ENCODE measurements at regions not wholly inside any gene's neighbourhood (a gene's known extent, or its start where the extent isn't known, plus 50 kb on each side); places are given as distances from the start of the nearest gene placed in this dataset.
"Not testable (repeated sequence)": the region's sequence is repeated elsewhere in the genome, so short reads cannot be mapped to it uniquely, and the experiment has no call there.

- Mint-ChIP-seq H3K9me3 (peaks cover 35% of the 10 kb centered on the region), H3K27ac (no peak overlapping the region), H3K36me3 (peaks cover 5% of the 10 kb centered on the region), H3K27me3 (ENCODE audit: low read depth) (no peaks in the 10 kb centered on the region), H3K4me3 (no peak overlapping the region), H3K4me1 (no peaks in the 10 kb centered on the region)
- DNase-seq (ENCODE audit: low spot score in 2 of 2, unreplicated experiment in 2 of 2), result no peak
- TF ChIP-seq, protein P1, sequence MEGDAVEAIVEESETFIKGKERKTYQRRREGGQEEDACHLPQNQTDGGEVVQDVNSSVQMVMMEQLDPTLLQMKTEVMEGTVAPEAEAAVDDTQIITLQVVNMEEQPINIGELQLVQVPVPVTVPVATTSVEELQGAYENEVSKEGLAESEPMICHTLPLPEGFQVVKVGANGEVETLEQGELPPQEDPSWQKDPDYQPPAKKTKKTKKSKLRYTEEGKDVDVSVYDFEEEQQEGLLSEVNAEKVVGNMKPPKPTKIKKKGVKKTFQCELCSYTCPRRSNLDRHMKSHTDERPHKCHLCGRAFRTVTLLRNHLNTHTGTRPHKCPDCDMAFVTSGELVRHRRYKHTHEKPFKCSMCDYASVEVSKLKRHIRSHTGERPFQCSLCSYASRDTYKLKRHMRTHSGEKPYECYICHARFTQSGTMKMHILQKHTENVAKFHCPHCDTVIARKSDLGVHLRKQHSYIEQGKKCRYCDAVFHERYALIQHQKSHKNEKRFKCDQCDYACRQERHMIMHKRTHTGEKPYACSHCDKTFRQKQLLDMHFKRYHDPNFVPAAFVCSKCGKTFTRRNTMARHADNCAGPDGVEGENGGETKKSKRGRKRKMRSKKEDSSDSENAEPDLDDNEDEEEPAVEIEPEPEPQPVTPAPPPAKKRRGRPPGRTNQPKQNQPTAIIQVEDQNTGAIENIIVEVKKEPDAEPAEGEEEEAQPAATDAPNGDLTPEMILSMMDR (IDR thresholded peaks at IDR 0.05; ENCODE audit: unreplicated experiment), result no peak
Observed at GRCh38 chr4:161291222-161291621, 872.6 kb downstream of the FSTL5 start.

GRCh38 chr4:161287678-161288352 is 876.0 kb downstream of the FSTL5 start:
- no peaks in the 10 kb centered on the region for H3K4me1 Mint-ChIP-seq
- H3K36me3 Mint-ChIP-seq, result peaks cover 5% of the 10 kb centered on the region
- no peak for DNase-seq (ENCODE audit: low spot score in 2 of 2, unreplicated experiment in 2 of 2)
- H3K27me3 Mint-ChIP-seq (ENCODE audit: low read depth), result no peaks in the 10 kb centered on the region
- no peak overlapping the region for H3K4me3 Mint-ChIP-seq
- TF ChIP-seq, protein P1 (IDR thresholded peaks at IDR 0.05; ENCODE audit: unreplicated experiment), result no peak
- H3K9me3 Mint-ChIP-seq, result peaks cover 28% of the 10 kb centered on the region
- H3K27ac Mint-ChIP-seq, result no peak overlapping the region

GRCh38 chr4:161285461-161285860 is 878.3 kb downstream of the FSTL5 start:
- TF ChIP-seq, protein P1 (IDR thresholded peaks at IDR 0.05; ENCODE audit: unreplicated experiment), result no peak

GRCh38 chr4:161280929-161281328 is 882.9 kb downstream of the FSTL5 start:
- TF ChIP-seq, protein P1 (IDR thresholded peaks at IDR 0.05; ENCODE audit: unreplicated experiment), result no peak
- peaks cover 3% of the 10 kb centered on the region for H3K9me3 Mint-ChIP-seq

More at GRCh38 chr4:161285461-161285860, 878.3 kb downstream of the FSTL5 start:
- no peak for DNase-seq (ENCODE audit: low spot score in 2 of 2, unreplicated experiment in 2 of 2)
- Mint-ChIP-seq H3K36me3 (peaks cover 2% of the 10 kb centered on the region), H3K27me3 (ENCODE audit: low read depth) (no peaks in the 10 kb centered on the region), H3K4me3 (no peak overlapping the region), H3K27ac (no peak overlapping the region), H3K9me3 (peaks cover 16% of the 10 kb centered on the region), H3K4me1 (no peaks in the 10 kb centered on the region)

GRCh38 chr4:161279095-161279494 is 884.7 kb downstream of the FSTL5 start:
- no peaks in the 10 kb centered on the region for H3K4me1 Mint-ChIP-seq
- TF ChIP-seq, protein P1 (IDR thresholded peaks at IDR 0.05; ENCODE audit: unreplicated experiment), result no peak
- no peak overlapping the region for H3K4me3 Mint-ChIP-seq
- no peak overlapping the region for H3K27ac Mint-ChIP-seq
- peaks cover 1% of the 10 kb centered on the region for H3K27me3 Mint-ChIP-seq (ENCODE audit: low read depth)
- no peaks in the 10 kb centered on the region for H3K36me3 Mint-ChIP-seq
- peaks cover 3% of the 10 kb centered on the region for H3K9me3 Mint-ChIP-seq
- no peak for DNase-seq (ENCODE audit: low spot score in 2 of 2, unreplicated experiment in 2 of 2)

More at GRCh38 chr4:161280929-161281328, 882.9 kb downstream of the FSTL5 start:
- no peak overlapping the region for H3K27ac Mint-ChIP-seq
- no peak for DNase-seq (ENCODE audit: low spot score in 2 of 2, unreplicated experiment in 2 of 2)
- H3K4me1 Mint-ChIP-seq, result no peaks in the 10 kb centered on the region
- no peak overlapping the region for H3K4me3 Mint-ChIP-seq
- no peaks in the 10 kb centered on the region for H3K36me3 Mint-ChIP-seq
- no peaks in the 10 kb centered on the region for H3K27me3 Mint-ChIP-seq (ENCODE audit: low read depth)

DNA sequence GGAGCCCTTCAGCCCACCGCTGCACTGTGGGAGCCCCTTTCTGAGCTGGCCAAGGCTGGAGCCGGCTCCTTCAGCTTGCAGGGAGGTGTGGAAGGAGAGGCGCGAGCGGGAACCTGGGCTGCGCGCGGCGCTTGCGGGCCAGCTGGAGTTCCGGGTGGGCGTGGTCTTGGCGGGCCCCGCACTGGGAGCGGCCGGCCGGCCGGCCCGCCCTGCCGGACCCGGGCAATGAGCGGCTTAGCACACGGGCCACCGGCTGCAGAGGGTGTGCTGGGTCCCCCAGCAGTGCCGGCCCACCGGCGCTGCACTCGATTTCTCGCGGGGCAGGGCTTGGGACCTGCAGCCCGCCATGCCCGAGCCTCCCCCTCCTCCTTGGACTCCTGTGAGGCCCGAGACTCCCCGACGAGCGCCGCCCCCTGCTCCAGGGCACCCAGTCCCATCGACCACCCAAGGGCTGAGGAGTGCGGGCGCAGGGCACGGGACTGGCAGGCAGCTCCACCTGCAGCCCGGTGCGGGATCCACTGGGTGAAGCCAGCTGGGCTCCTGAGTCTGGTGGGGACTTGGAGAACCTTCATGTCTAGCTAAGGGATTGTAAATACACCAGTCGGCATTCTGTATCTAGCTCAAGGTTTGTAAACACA is 886.5 kb downstream of the FSTL5 start:
- H3K27me3 Mint-ChIP-seq (ENCODE audit: low read depth); H3K4me3 Mint-ChIP-seq; H3K36me3 Mint-ChIP-seq; DNase-seq (ENCODE audit: low spot score in 2 of 2, unreplicated experiment in 2 of 2); H3K4me1 Mint-ChIP-seq; H3K9me3 Mint-ChIP-seq; H3K27ac Mint-ChIP-seq: not testable (repeated sequence)
